ENCODE measurements at regions not wholly inside any gene's neighbourhood (a gene's known extent, or its start where the extent isn't known, plus 50 kb on each side); places are given as distances from the start of the nearest gene placed in this dataset.

- no peak overlapping the region for H3K27ac ChIP-seq (ENCODE audit: low read depth, low read length)
- H2AFZ ChIP-seq (ENCODE audit: low read depth, low read length, poor library complexity, severe bottlenecking), result no peak overlapping the region
- POLR2A ChIA-PET, result no interaction called here
- intact Hi-C loops (cut with micrococcal nuclease), result no loop called here
- H3K79me2 ChIP-seq (ENCODE audit: insufficient read depth, low read length), result no peaks in the 10 kb centered on the region
- BruUV-seq (replicated peaks), result no TSS peak
- TF ChIP-seq EGR1 (IDR thresholded peaks at IDR 0.05; ENCODE audit: low read depth) (no peak), CTCF (IDR thresholded peaks at IDR 0.05 in 2 of 3, conservative IDR thresholded peaks at IDR 0.05 in 1 of 3; ENCODE audit: borderline replicate concordance in 1 of 3, insufficient read depth in 1 of 3, low read depth in 2 of 3, low read length in 2 of 3) (no peak), SP1 (IDR thresholded peaks at IDR 0.05; ENCODE audit: low read depth) (no peak), ATF3 (IDR thresholded peaks at IDR 0.05) (no peak), ELF1 (IDR thresholded peaks at IDR 0.05; ENCODE audit: borderline replicate concordance, low read depth) (no peak), CEBPB (IDR thresholded peaks at IDR 0.05; ENCODE audit: low read depth) (no peak), TCF7L2 (IDR thresholded peaks at IDR 0.05; ENCODE audit: borderline replicate concordance, extremely low read depth, insufficient read depth, insufficient read length) (no peak), CBX3 (IDR thresholded peaks at IDR 0.05; ENCODE audit: low read depth) (no peak), SIN3A (IDR thresholded peaks at IDR 0.05; ENCODE audit: low read depth) (no peak), SRF (IDR thresholded peaks at IDR 0.05; ENCODE audit: low read depth) (no peak), YY1 (IDR thresholded peaks at IDR 0.05; ENCODE audit: extremely low read depth, insufficient replicate concordance, low read depth, low read length) (no peak), JUND (IDR thresholded peaks at IDR 0.05) (no peak), POLR2A (IDR thresholded peaks at IDR 0.05; ENCODE audit: borderline replicate concordance, extremely low read depth, insufficient read depth, insufficient read length) (no peak)
- H3K4me3 ChIP-seq (replicated peaks in 1 of 2; ENCODE audit: low read depth in 1 of 2, low read length in 2 of 2), result no peak overlapping the region
- no peaks in the 10 kb centered on the region for H3K36me3 ChIP-seq (ENCODE audit: control insufficient read depth in 1 of 2, insufficient read depth in 2 of 2, low read length in 2 of 2)
- peaks cover 7% of the 10 kb centered on the region; the same call in 1 of the 2 replicates for H4K20me1 ChIP-seq (ENCODE audit: insufficient read depth)
- H3K4me1 ChIP-seq (ENCODE audit: control insufficient read depth in 1 of 2, insufficient read depth in 2 of 2, low read length in 2 of 2), result peaks cover 19 to 32% of the 10 kb centered on the region in 2 experiments
- no peak for ATAC-seq
- no peak for DNase-seq (ENCODE audit: low read depth, low spot score)
- no peaks in the 10 kb centered on the region for H3K27me3 ChIP-seq (ENCODE audit: insufficient read depth, low read length)
- H3K9me2 ChIP-seq (ENCODE audit: insufficient read depth), result no peaks in the 10 kb centered on the region
- no peak overlapping the region for H3K4me2 ChIP-seq (ENCODE audit: low read length)
- H3K9me3 ChIP-seq (ENCODE audit: control insufficient read depth in 1 of 2, insufficient read depth in 1 of 2, low read depth in 1 of 2, low read length in 2 of 2), result no peaks in the 10 kb centered on the region
- CTCF ChIA-PET, result no interaction called here
- H3K9ac ChIP-seq (ENCODE audit: low read length), result no peak overlapping the region
- RAD21 ChIA-PET (ENCODE audit: low non-redundant PET in 1 of 2, low total read pairs in 2 of 2, uncharacterized antibody in 2 of 2, unreplicated experiment in 2 of 2), result no interaction called here
Observed at GRCh38 chr12:124450376-124450750, 117.0 kb downstream of the NCOR2 start.
